ENCODE measurements at regions not wholly inside any gene's neighbourhood (a gene's known extent, or its start where the extent isn't known, plus 50 kb on each side); places are given as distances from the start of the nearest gene placed in this dataset.

- POLR2A ChIA-PET (ENCODE audit: partially characterized antibody): interaction anchor here (0.7 kb wide), 1 partner anchor 220 kb away, joined by 3 read pairs; no protein-coding TSS in a partner anchor
- peaks cover 4 to 15% (median 8%) of the 10 kb centered on the region in 4 donors for H3K4me1 Mint-ChIP-seq
These were observed 79.0 kb upstream of the ZBED5 start for GRCh38 chr11:10936626-10937384.

GRCh38 chr11:10935015-10935559 lies 77.2 kb upstream of the ZBED5 start:
- no peak for DNase-seq
- Histone ChIP-seq H3K27me3 (ENCODE audit: insufficient read depth, low read length) (peaks cover 23% of the 10 kb centered on the region), H3K9me3 (ENCODE audit: control insufficient read depth in 1 of 2, low read length in 2 of 2) (no peaks in the 10 kb centered on the region), H3K4me1 (ENCODE audit: insufficient read depth, low read length) (peaks cover 20% of the 10 kb centered on the region), H3K4me3 (ENCODE audit: low read length in 2 of 2) (no peak overlapping the region), H3K36me3 (ENCODE audit: insufficient read depth, low read length) (no peaks in the 10 kb centered on the region), H3K27ac (ENCODE audit: low read depth, low read length) (no peak overlapping the region)
- Mint-ChIP-seq H3K27me3 (peaks cover 11 to 21% of the 10 kb centered on the region in 2 donors), H3K27ac (no peak overlapping the region), H3K9me3 (peaks cover 0 to 2% (median 0%) of the 10 kb centered on the region in 8 donors), H3K4me1 (peaks cover 5 to 20% (median 12%) of the 10 kb centered on the region in 4 donors), H3K36me3 (no peaks in the 10 kb centered on the region), H3K4me3 (peak overlapping the region in 4 of 8 donors; percentile 3 to 94 (median 66))
- intact Hi-C loops (cut with micrococcal nuclease): loop anchor here (10.0 kb wide), 2 partner anchors 330 to 1110 kb away; no protein-coding TSS in a partner anchor
- ChIA-PET CTCF (ENCODE audit: partially characterized antibody) (interaction anchor here (0.9 to 6.1 kb wide), 11 partner anchors 9 to 853 kb away, joined by 3 to 123 read pairs (median 7); no protein-coding TSS in a partner anchor), POLR2A (ENCODE audit: partially characterized antibody) (interaction anchor here (1.0 kb wide), 1 partner anchor 86 kb away, joined by 3 read pairs; no protein-coding TSS in a partner anchor)

More at GRCh38 chr11:10936626-10937384, 79.0 kb upstream of the ZBED5 start:
- no peak overlapping the region for H3K27ac Mint-ChIP-seq
- peaks cover 0 to 2% (median 0%) of the 10 kb centered on the region in 8 donors for H3K9me3 Mint-ChIP-seq
- CTCF ChIA-PET (ENCODE audit: partially characterized antibody): interaction anchor here (2.4 kb wide), 1 partner anchor 851 kb away, joined by 6 read pairs; no protein-coding TSS in a partner anchor
- H3K4me3 Mint-ChIP-seq: no peak overlapping the region
- Histone ChIP-seq H3K36me3 (ENCODE audit: insufficient read depth, low read length) (no peaks in the 10 kb centered on the region), H3K27me3 (ENCODE audit: insufficient read depth, low read length) (peaks cover 14% of the 10 kb centered on the region), H3K4me3 (ENCODE audit: low read length in 2 of 2) (no peak overlapping the region), H3K9me3 (ENCODE audit: control insufficient read depth in 1 of 2, low read length in 2 of 2) (no peaks in the 10 kb centered on the region), H3K4me1 (ENCODE audit: insufficient read depth, low read length) (peaks cover 11% of the 10 kb centered on the region), H3K27ac (ENCODE audit: low read depth, low read length) (no peak overlapping the region)
- DNase-seq: no peak
- peaks cover 7 to 12% of the 10 kb centered on the region in 2 donors for H3K27me3 Mint-ChIP-seq
- intact Hi-C loops (cut with micrococcal nuclease): loop anchor here (10.0 kb wide), 2 partner anchors 328 to 1108 kb away; no protein-coding TSS in a partner anchor
- no peaks in the 10 kb centered on the region for H3K36me3 Mint-ChIP-seq

DNA sequence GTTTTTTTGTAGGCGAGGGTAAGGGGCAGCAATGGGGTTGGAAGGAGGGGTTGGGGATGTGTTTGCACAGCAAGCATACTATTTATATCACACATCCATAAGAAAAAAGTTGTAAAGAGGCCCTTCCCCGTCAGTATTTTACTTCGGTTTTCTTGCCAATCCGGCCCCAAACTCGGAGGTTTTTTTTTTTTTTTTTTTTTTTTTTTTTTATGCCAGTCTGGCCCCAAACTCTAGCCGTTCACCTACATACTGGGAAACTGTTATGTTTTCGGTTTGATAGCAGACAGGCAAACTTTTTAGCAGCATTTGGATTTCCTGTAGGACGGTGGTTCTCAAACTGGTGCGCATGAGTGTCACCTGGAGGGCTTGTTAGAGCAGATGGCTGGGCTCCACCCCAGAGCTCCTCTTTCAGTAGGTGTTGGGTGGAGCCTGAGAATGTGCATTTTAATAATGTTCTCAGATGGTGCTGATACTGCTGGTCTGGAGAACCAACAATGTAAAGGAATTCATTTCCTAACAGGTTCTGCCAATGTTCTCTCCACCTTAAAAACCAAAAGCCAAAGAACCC lies 76.5 kb upstream of the ZBED5 start:
- Histone ChIP-seq H3K4me3 (ENCODE audit: low read length in 2 of 2) (peak overlapping the region; percentile 21 to 33), H3K4me1 (ENCODE audit: insufficient read depth, low read length) (peaks cover 20% of the 10 kb centered on the region), H3K27ac (ENCODE audit: low read depth, low read length) (no peak overlapping the region), H3K27me3 (ENCODE audit: insufficient read depth, low read length) (peaks cover 23% of the 10 kb centered on the region), H3K36me3 (ENCODE audit: insufficient read depth, low read length) (no peaks in the 10 kb centered on the region), H3K9me3 (ENCODE audit: control insufficient read depth in 1 of 2, low read length in 2 of 2) (no peaks in the 10 kb centered on the region)
- Mint-ChIP-seq H3K9me3 (peaks cover 0 to 2% (median 0%) of the 10 kb centered on the region in 8 donors), H3K4me3 (peak overlapping the region; percentile 85 to 94 (median 90)), H3K27me3 (peaks cover 11 to 21% of the 10 kb centered on the region in 2 donors), H3K27ac (peak overlapping the region in 3 of 7 donors; percentile 57 to 86 (median 57)), H3K4me1 (peaks cover 5 to 21% (median 12%) of the 10 kb centered on the region in 4 donors), H3K36me3 (no peaks in the 10 kb centered on the region)
- ChIA-PET CTCF (ENCODE audit: partially characterized antibody) (interaction anchor here (0.6 to 6.1 kb wide), 38 partner anchors 9 to 853 kb away, joined by 3 to 123 read pairs (median 4); partner anchors contain the start of gene EIF4G2), POLR2A (ENCODE audit: partially characterized antibody) (interaction anchor here (1.0 to 1.3 kb wide), 3 partner anchors 87 to 141 kb away, joined by 4 to 8 read pairs (median 4); partner anchors contain the start of gene EIF4G2)
- peak in 4 of 5 donors; percentile 6 to 27 (median 20) for DNase-seq
- intact Hi-C loops (cut with micrococcal nuclease): loop anchor here (5.0 to 10.0 kb wide), 4 partner anchors 77 to 1110 kb away; partner anchors contain the start of genes EIF4G2 and ZBED5

DNA sequence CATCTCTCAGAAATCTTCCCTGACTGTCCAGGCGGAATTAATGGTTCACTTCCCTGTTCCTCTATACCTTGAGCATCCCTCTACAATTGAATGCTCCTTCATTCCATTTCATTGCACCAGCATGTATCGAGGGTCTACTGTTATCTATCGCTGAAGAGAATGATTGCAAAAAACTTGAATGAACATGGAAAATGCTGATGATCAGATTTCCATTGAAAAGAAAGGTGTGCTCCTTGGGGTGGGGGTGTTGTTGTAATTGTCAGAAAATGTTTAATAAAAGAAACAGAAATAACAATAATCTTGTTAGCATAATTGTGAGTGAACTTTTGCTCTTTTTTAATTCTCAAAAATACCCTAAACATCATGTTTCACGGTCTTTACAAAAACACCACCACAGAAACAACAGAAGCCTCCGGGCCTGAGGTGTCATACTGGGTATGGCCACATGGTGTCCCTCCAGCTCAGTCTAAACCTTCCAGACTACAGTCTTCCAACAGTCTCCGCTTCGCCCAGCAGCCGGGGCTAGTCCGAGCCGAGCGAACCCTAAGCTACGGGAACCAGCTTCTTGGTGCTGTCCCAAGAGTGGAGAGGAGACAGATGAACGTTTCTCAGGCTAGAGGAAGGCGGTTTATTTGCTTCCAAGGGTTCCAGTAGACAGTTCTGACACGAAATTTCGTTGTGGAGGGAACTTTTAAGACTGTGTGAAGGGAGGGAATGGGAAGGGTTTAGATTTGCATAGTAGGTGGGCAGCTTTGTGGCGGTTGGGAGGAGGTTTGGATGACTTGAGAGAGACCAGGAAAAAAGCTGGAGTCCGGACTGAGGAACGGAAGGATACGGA lies 75.8 kb upstream of the ZBED5 start:
- Mint-ChIP-seq H3K27ac (peak overlapping the region in 5 of 7 donors; percentile 11 to 86 (median 57)), H3K4me3 (peak overlapping the region; percentile 85 to 94 (median 90)), H3K9me3 (peaks cover 0 to 2% (median 0%) of the 10 kb centered on the region in 8 donors), H3K36me3 (no peaks in the 10 kb centered on the region), H3K4me1 (peaks cover 5 to 21% (median 12%) of the 10 kb centered on the region in 4 donors), H3K27me3 (peaks cover 11 to 26% of the 10 kb centered on the region in 2 donors)
- Histone ChIP-seq H3K27ac (ENCODE audit: low read depth, low read length) (no peak overlapping the region), H3K36me3 (ENCODE audit: insufficient read depth, low read length) (no peaks in the 10 kb centered on the region), H3K4me1 (ENCODE audit: insufficient read depth, low read length) (peaks cover 20% of the 10 kb centered on the region), H3K27me3 (ENCODE audit: insufficient read depth, low read length) (peaks cover 23% of the 10 kb centered on the region), H3K9me3 (ENCODE audit: control insufficient read depth in 1 of 2, low read length in 2 of 2) (no peaks in the 10 kb centered on the region), H3K4me3 (ENCODE audit: low read length in 2 of 2) (peak overlapping the region; percentile 21 to 33)
- ChIA-PET CTCF (ENCODE audit: partially characterized antibody) (interaction anchor here (0.6 to 6.1 kb wide), 37 partner anchors 8 to 854 kb away, joined by 3 to 123 read pairs (median 4); partner anchors contain the start of gene EIF4G2), POLR2A (ENCODE audit: partially characterized antibody) (interaction anchor here (0.6 to 1.3 kb wide), 4 partner anchors 76 to 141 kb away, joined by 3 to 8 read pairs (median 4); partner anchors contain the start of genes EIF4G2 and ZBED5)
- intact Hi-C loops (cut with micrococcal nuclease): loop anchor here (1.0 to 10.0 kb wide), 8 partner anchors 76 to 1111 kb away; partner anchors contain the start of genes EIF4G2 and ZBED5
- DNase-seq: peak; percentile 70 to 80 (median 74)

DNA sequence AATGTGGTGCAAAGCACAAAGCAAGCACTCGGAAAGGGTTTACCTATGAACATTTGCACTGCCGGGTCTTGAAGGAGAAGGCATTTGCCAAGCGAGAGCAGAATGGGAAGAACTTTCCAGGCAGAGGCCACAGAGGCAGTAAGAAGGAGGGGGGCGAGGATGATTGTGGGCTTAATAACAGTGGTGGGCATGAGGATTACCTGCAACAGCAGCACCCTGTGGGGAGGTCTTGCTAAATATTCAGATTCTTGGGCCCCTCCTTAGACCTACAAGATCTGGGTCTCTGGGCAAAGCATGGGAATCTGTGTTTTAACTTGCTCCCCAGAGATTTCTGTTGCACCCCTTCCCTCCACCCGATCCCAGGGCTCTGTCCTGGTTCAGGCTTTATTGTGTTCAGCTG lies 75.1 kb upstream of the ZBED5 start:
- H3K4me1 ChIP-seq (ENCODE audit: insufficient read depth, low read length): peaks cover 20% of the 10 kb centered on the region
- H3K4me1 Mint-ChIP-seq: peaks cover 5 to 21% (median 12%) of the 10 kb centered on the region in 4 donors

More for the DNA sequence above, 75.1 kb upstream of the ZBED5 start:
- H3K4me3 Mint-ChIP-seq: peak overlapping the region in 2 of 8 donors; percentile 74 to 93
- H3K9me3 Mint-ChIP-seq: peaks cover 0 to 2% (median 0%) of the 10 kb centered on the region in 8 donors
- CTCF ChIA-PET (ENCODE audit: partially characterized antibody): interaction anchor here (1.2 to 6.1 kb wide), 10 partner anchors 10 to 162 kb away, joined by 3 to 123 read pairs (median 10); no protein-coding TSS in a partner anchor
- no peak for DNase-seq
- Histone ChIP-seq H3K9me3 (ENCODE audit: control insufficient read depth in 1 of 2, low read length in 2 of 2) (no peaks in the 10 kb centered on the region), H3K27me3 (ENCODE audit: insufficient read depth, low read length) (peaks cover 23% of the 10 kb centered on the region), H3K4me3 (ENCODE audit: low read length in 2 of 2) (no peak overlapping the region), H3K27ac (ENCODE audit: low read depth, low read length) (no peak overlapping the region), H3K36me3 (ENCODE audit: insufficient read depth, low read length) (no peaks in the 10 kb centered on the region)
- peaks cover 11 to 28% of the 10 kb centered on the region in 2 donors for H3K27me3 Mint-ChIP-seq
- POLR2A ChIA-PET (ENCODE audit: partially characterized antibody): interaction anchor here (3.2 kb wide), 1 partner anchor 124 kb away, joined by 16 read pairs; the partner anchor contains the start of gene EIF4G2
- intact Hi-C loops (cut with micrococcal nuclease): loop anchor here (1.0 to 10.0 kb wide), 8 partner anchors 76 to 1112 kb away; partner anchors contain the start of genes EIF4G2 and ZBED5
- no peaks in the 10 kb centered on the region for H3K36me3 Mint-ChIP-seq
- no peak overlapping the region for H3K27ac Mint-ChIP-seq
